Stimulated activated CD8-positive, alpha-beta memory T cell treated with anti-CD3 and anti-CD28 coated beads, Interleukin-7, amount 100 ng/mL, for 48 hours (primary cell): ENCODE measurements at regions not wholly inside any gene's neighbourhood (a gene's known extent, or its start where the extent isn't known, plus 50 kb on each side); places are given as distances from the start of the nearest gene placed in this dataset.

Experiments used
- DNase-seq, 2 donors: peaks; one replicate each; pipeline ENCODE4 v3.0.0-alpha.2; 2020; ENCODE audit warnings: low read depth in 1 of 2; ENCODE audit errors: extremely low read depth in 1 of 2

DNA sequence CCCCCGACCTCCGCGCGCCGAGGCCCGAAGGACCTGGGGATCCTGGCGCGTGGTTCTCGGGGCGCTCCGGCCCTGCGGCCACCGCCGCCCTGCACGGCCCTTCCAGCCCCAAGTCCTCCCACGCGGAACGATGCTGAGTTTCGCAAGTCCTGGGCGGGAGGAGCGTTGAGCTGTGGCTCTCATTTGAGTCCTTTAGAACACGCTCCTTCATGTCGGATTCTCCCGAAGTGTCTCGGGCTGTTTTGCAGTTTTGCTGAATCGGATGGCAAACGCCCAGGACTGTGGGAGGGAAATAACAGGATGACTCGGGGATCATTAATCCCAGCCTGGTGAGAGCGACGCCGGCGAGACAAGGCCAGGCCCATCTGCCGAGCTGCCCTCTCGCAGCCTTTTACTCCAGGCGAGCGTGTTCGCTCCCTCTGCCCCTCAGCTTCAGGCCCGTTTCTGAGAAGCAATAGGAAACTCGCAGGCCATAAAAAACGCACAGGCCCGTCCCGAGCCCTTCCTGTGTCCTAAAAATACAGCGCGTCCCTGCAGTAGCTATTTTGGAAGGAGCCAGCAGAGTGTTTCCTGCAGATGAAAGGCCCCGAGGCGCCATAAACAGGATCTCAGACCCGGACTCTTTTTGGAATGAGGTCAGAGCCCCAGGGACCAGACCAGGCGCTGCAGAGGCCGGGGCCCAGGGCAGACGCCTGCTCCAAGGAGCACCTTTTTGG, 153.5 kb downstream of the DLL1 start:
- no peak for DNase-seq

DNA sequence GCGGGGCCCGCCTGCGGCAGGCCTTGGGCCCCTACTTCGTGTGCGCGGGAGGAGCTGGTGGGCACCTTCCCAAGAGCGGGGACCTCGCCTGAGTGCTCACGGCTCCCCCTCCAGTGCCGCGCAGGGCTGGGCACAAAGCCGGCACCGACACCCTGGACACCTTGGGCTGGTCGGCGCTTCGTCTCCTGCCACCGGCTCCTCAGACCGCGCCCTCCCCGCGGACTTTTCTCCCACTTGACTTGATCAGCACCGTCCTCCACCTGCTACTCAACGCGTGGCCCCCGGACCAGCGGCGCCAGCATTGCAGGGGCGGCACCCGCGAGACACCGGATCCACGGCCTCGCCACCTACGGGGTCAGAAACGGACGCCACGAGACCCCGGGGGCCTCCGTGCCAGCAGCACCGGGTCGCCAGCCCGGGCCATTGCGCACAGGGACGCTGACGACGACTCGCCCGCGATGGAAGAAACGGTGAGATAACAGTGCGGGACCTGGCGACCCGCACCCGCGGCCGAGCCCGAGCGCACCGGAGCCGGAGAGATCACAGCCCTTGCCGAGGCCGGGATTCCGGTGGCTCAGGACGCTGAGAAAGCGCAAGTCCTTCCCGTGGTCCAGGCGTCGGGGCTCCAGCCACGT, 154.2 kb downstream of the DLL1 start:
- DNase-seq = no peak

DNA sequence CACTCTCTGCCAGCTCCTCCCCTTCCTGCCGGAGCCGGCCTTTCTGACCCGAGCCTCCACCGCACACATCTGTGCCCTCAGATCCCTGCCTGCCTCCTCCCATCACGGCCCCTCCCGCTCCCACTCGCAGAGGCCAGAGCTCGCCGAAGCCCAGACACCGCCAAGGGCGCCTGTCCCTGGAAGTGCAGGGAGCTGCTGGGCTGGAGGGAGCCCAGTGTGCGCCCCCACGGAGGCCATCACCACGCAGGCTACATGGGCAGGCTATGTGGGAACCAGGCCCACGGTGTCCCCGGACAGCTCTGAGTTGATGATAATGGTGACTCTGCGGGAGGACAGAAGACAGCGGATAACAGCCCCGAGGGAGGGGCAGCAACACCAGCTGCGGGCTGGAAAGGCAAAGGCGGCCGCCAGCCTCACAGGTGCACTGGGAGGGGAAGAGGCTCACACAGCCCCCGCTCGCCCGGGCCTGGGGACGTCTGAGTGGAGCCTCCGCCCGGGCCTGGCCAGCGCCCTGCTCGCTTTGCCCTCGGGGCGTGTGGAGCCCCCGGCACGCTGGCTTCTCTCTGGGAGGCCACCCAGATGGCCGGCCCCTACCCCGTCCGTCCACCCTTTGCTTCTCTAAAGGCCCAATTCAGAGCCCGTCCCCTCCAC, 154.9 kb downstream of the DLL1 start:
- no peak for DNase-seq

DNA sequence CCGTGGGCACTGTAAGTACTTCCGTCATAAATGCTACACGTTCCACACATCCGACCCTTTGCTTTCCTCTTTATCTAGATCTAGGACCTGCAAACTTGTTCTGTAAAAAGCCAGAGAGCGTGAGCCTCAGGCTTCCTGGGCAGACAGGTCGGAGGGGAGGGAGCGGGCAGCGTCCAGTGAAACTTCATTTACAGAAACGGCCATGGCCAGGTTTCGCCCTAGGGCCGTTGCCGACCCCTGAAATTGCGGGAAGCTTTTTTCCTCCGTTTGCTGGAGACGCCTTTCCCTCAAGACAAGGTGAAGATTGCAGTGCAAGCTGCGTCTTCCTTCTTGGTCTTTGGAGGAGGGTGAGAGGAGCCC, 155.4 kb downstream of the DLL1 start:
- DNase-seq = no peak

DNA sequence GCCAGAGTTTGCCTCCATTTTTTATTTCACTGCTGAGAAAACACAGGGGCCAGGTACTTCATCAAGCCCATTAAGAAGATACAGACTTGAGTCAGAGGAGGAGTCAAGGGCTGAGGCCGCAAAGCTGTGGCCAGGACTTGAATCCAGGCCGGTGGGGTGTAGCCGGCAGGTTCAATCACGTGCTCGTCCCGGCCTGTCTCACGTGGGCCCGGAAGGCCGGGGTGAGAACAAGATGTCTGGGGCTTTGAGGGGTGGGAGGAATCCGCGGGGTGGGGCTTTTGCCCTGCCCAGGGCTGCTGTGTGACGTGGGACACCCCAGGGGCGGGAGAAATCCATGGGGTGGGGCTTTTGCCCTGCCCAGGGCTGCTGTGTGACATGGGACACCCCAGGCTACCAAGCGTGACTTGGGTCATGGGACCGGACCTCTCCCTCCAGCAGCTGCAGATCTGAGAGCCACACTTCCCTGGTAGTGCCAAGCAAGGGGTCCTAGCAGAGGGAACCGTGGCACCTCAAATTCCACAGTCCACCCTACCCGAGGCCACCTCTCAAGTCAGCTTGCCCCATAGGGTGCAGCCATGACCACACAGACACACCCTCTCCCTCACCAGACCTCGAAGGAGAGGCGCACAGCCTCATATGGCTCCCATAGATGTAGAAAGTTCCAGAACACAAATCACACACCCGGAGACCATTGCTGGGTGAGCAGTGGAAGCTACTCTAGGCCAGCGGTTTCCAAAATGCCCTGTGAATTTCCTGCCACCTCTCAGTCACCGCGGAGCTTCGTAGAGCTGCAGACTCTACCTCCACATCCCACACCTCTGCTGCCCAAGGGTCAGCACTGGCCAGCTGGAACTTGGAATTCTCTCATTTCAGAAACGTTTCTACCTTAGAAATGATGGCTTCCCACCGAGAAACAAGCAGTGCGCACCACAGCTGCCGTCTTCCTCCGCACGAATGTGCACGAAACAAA, 156.1 kb downstream of the DLL1 start:
- DNase-seq = no peak

DNA sequence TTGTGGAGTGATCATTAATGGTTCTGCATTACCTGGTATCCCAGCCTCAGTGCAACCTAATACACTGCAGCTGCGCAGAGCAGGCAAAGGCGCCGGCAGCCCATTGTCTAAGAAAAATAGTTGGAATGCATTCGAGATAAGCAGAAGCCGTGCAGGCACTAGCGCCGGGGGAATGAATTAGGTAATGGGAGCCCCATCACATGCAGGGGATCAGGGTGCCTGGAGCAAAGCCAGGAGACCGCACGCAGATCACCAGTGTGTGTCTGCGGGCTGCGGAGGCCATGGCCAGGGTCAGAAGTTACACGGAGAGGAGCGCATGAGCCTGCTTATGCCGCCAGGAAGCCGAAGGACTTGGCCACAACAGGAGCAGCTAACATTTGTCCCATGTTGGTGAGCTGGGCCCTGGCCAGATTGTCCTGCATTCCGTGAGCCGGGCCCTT, 156.8 kb downstream of the DLL1 start:
- DNase-seq = no peak

DNA sequence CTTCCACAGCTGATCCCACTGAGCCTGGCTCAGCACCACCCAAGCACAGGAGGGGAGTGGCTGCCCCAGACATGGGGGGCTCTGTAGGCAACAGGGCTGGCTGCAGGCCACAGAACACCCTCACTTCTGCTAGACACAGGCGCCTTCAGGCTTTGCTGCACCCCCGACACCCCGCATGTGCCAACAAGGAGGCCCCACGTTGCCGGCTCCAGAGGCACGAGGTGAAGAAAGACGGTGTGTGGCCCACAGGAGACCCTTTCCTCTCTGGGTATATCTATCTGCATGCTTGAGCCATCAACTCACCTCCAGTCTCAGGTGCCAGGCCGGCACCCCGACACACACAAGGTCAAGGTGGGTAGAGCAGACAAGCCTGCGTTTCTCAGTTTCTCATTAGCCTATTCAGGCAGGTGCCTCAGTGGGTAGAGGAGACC, 158.3 kb downstream of the DLL1 start:
- DNase-seq = no peak

DNA sequence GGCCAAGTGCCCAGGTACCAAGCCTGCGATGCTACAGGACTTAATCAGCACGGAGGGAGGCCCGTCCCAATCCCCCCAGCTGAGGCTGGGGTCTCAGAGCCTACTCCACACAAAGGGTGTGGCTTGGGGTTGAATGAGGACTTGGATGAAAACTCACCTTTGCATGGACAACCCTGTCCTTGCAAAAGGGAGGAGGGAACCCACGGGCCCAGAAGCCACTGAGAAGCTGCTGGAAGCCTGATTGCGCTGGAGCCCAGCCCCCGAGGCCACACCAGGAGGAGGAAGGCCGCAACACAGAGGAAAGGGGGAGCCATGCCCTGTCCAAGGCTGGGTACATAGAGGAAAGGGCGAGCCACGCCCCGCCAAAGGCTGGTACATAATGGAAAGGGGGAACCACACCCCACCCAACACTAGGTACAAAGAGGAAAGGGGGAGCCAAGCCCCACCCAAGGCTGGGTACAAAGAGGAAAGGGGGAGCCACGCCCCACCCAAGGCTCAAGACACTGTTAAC, 158.8 kb downstream of the DLL1 start:
- no peak for DNase-seq

DNA sequence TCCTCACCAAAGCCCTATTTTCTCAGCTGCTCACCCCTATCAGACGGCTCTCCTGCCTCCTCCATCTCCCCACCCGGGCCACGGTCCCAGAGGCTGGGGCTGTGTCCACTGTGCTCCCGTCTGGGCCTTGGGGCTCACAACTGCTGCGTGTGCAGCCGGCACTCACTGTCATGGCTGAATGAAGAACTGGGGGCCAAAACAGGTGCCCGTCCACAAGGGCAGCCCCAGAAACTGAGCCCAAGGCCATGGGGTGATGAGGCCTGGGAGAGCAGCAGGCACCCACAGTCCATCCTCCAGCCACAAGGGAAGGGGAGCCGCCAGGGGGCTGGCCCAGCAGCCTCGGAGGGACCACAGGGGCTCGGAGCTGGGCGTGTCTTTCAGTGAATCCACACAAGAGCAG, 159.5 kb downstream of the DLL1 start:
- no peak for DNase-seq

DNA sequence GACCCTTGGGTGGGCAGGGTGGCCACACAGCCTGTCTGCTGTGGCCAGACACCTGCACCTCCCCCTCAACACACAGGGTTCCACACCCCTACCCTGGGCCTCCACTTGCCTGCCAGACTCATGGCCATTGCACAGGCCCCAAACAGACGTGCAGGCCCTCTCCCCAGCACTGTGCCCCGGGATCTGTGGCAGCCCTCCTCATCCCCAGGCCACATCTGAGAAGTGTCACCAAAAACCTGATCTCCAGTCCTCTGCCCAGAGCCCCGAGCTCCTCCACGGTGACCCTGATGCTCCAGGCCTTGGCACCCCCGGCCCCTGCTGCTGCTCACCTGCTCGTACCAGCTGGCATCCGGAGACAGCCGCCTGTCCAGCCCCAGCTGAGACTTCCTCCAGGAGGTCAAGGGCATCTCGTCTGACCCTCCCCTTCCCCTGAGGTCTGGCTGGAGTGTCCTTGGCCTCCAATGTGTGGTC, 160.1 kb downstream of the DLL1 start:
- no peak for DNase-seq

DNA sequence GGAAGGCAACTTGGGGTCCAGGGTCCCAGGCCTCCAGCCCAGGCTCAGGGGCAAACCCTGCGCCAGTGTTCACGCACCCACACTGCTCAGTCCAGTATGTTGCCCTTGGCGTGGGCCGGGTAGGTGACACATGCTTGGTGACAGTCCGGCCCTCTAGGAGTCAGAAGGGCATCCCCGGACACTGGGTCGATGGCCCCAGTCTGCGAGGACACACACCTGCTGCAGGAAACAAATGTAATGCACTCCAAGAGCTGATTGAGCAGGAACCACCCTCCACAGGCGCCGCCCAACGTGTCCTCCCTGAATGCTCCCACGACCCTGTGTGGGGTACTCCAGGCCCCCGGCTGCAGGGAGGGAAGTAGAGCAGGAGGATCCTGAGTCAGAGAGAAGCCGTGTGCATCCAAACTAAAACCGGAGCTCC, 160.7 kb downstream of the DLL1 start:
- DNase-seq = no peak

DNA sequence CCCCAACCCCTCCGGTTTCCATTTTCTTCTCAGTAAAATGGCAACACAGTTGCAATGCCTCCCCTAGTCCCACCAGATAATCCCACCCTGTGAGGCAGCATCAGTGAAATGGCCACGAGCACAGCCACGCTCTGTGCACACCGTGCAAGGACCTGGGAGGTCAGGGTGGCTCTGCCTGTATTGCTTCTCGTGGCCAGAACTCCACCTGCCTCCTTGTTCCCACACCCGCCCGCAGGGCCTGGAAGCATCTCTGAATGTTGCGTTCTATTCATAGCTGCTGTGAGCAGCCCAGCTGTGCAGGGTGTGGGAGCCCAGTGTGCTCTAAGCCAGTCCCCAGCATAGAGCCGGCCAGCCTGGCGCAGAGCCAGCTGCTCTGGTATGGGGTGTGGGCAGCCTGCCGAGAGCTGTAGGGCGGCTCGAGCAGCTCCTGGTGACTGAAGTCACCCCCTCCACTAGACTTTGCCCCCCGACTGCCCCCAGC, 161.1 kb downstream of the DLL1 start:
- no peak for DNase-seq

DNA sequence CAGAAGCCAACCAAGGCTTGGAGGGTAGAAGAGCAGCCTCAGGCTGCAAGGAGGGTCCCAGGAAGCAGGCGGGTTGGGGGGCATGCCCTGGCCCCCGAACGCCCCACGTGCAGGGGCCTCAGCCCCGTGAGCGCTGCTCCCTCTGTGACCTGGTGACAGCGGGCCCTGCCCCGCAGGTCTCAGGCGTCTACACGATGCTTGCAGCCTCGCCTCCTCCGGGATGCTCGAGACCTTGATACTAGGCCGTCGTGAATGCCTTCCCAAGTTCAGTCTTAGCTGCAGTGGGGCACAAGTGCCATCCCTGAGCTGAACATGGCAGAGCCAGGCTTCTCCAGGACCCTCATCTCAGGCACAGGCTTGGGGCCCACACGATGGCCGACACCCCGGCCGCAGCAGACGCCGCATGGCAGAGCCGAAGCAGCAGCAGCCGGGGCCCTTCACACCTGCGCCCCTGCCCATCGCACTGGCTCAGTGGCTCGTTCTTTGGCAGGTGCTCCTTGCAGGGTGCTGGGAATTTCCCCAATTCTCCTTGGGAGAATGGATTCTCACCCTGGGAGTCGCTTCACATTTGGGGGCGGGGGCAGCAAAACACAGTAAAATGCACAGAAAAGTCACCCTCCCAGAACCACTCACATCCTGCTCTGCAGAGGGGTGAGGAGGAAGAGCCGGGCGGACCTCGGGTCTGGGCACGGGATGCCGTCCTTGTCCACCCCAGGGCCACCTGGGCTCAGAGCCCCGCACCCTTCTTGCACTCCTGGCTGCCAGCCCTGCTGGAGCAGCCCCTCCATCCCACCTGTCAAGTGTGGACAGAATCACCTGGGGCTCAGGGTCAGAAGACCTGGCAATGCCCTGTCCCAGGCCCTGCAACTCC, 161.8 kb downstream of the DLL1 start:
- no peak for DNase-seq

DNA sequence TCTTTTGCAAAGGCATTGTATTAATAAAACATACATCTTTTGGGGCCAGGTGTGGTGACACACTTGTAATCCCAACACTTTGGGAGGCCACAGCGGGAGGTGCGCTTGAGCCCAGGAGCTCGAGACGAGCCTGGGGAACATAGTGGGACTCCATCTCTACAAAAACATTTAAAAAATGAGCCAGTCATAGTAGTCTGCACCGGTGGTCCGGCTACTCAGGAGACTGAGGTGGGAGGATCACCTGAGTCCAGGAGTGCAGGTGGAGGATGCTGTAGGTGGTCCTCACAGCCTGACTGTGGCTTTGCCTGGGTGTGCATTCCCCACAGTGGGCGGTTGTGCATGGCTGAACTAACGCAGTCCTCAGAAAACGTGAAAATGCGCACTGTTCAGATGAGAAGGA, 162.5 kb downstream of the DLL1 start:
- DNase-seq = no peak

DNA sequence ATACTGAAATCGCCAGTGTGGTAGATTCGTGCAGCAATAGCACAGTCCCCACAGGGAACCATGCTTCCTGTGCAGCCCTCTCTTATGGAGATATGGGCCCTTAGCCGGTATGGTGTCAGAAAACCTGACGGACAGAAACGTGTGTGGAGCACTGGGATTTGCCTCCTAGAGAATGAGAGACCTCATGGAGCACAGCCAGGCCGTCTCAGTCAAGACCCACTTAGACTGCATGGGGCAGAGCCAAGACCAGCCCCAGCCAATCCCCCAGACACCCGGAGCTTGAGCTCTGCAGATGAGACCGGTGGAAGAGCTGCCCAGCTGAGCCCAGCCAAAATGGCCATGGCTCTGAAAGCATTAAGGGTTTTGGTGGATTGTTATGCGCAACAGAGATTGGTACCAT, 163.7 kb downstream of the DLL1 start:
- DNase-seq = no peak

DNA sequence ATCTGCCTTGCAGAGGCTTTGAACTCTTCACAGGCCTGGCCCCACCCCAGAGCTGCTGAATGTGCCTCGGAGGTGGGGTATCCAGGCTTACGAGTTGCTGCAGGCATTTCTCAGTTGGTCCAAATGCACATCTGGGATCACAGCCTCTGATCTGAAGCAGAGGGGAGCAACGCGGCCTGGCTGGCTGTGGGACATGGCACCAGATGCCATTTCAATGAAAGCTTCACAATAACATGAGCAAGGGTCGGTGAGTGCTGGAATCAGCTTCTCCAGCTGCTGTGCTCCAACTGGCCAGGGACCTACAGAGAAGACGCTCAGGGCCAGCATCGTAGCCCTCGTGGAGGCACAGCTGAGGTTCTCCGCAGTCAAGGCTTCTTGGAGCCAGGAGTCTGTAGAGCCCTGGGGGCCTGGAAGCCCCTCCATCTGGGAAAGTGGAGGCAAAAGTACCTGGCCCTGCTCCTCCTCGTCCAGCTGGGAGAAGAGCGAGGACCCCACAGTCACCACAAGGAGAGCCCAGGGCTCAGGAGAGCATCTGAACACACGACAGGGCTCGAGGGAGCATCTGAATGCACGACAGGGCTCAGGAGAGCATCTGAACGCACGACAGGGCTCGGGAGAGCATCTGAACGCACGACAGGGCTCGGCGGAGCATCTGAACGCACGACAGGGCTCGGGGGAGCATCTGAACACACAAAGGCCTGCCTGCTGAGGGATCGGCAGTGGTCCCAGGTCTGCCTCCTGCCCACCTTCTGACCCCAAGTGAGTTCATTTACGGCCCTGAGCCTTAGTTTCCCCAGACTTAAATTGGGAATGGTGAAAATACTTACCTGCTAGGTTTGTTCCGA, 165.2 kb downstream of the DLL1 start:
- no peak for DNase-seq

DNA sequence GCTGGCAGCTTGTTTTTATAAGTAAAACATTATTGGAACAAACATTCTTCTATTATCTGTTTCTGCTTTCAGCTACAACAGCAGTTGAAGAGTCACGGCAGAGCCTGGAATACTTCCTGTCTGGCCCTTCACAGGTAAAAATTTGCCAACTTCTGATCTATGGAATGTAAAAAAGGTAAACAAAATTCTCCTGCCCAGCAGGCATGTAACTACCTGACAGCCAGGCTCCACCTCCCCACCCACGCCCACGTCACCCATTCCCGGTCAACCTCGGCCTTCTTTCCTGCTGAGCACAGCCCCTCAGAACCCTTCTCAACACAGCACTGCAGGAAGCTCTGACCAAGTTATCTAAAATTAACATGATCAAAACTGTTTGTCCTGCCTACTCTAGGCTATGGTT, 166.0 kb downstream of the DLL1 start:
- no peak for DNase-seq

DNA sequence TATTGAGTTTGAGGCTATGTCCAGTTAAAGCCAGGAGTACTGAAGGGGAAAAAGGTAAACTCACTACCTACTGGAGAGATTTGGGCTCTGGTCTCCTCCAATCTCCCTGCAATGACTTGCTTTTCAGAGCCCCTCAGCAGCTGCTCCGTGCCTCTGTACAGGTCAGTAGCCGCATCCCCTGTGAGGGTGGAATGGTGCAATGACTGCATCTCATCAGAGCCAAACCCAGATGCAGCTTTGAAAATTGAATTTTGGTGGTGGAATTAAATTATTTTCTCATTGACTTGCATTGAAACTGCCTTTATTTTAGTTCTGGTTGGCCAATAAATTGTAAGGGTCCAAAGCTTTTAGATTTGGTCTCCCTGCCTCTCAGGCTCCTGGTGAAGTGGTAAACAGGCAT, 166.7 kb downstream of the DLL1 start:
- no peak for DNase-seq

DNA sequence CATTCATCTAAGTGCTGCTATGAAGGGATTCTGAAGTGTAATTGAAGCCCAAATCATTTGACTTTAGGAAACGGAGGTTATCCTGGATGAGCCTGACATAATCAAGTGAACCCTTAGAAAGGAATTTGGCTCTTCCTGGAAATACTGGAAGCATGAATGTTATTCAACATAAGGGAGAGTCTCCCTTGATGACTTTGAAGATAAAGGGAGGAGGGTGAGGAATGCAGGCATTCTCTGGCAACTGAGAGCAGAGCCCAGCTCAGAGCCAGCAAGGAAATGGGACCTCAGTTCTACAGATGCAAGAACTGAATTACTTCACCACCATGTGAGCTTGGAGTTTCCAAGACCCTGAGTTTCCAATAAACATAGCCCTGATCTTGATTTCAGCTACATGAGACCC, 168.2 kb downstream of the DLL1 start:
- no peak for DNase-seq
